ENCODE measurements at regions not wholly inside any gene's neighbourhood (a gene's known extent, or its start where the extent isn't known, plus 50 kb on each side); places are given as distances from the start of the nearest gene placed in this dataset.
"Not testable (repeated sequence)": the region's sequence is repeated elsewhere in the genome, so short reads cannot be mapped to it uniquely, and the experiment has no call there.

GRCh38 chr16:46396131-46396882 is 224.9 kb downstream of the SHCBP1 start:
- not testable (repeated sequence) for H3K9ac ChIP-seq (ENCODE audit: low read depth, low read length); H3K27ac ChIP-seq (ENCODE audit: low read length); H3K36me3 ChIP-seq (ENCODE audit: insufficient read depth, low read depth, low read length); H3K27me3 ChIP-seq (ENCODE audit: insufficient read depth, low read length); H3K4me3 ChIP-seq (ENCODE audit: low read length); H3K4me1 ChIP-seq (ENCODE audit: insufficient read depth, low read length)
- H3K9me3 ChIP-seq (ENCODE audit: insufficient read depth, low read depth, low read length) = peaks cover 16% of the 10 kb centered on the region

- H3K4me1 ChIP-seq (ENCODE audit: insufficient read depth, low read length); H3K27me3 ChIP-seq (ENCODE audit: insufficient read depth, low read length); H3K4me3 ChIP-seq (ENCODE audit: low read length); H3K27ac ChIP-seq (ENCODE audit: low read length); H3K9ac ChIP-seq (ENCODE audit: low read depth, low read length); H3K36me3 ChIP-seq (ENCODE audit: insufficient read depth, low read depth, low read length): not testable (repeated sequence)
- H3K9me3 ChIP-seq (ENCODE audit: insufficient read depth, low read depth, low read length) = peaks cover 16% of the 10 kb centered on the region
Measured at GRCh38 chr16:46395391-46395921, 225.7 kb downstream of the SHCBP1 start.

DNA sequence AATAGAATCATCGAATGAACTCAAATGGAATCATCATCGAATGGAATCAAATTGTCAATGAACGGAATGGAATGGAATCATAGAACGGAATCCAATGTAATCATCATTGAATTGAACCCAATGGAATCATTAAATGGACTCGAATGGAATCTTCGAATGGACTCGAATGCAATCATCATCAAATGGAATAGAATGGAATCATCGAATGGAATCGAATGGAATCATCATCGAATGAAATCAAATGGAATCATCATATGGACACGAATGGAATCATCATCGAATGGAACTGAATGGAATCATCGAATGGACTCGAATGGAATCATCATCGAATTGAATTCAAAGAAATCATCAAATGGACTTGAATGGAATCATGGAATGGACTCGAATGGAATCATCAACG is 226.2 kb downstream of the SHCBP1 start:
- not testable (repeated sequence) for H3K27me3 ChIP-seq (ENCODE audit: insufficient read depth, low read length); H3K4me3 ChIP-seq (ENCODE audit: low read length); H3K36me3 ChIP-seq (ENCODE audit: insufficient read depth, low read depth, low read length); H3K9ac ChIP-seq (ENCODE audit: low read depth, low read length); H3K4me1 ChIP-seq (ENCODE audit: insufficient read depth, low read length); H3K27ac ChIP-seq (ENCODE audit: low read length)
- peaks cover 16% of the 10 kb centered on the region for H3K9me3 ChIP-seq (ENCODE audit: insufficient read depth, low read depth, low read length)

GRCh38 chr16:46394149-46394548 is 227.0 kb downstream of the SHCBP1 start:
- H3K27me3 ChIP-seq (ENCODE audit: insufficient read depth, low read length); H3K27ac ChIP-seq (ENCODE audit: low read length); H3K4me3 ChIP-seq (ENCODE audit: low read length); H3K36me3 ChIP-seq (ENCODE audit: insufficient read depth, low read depth, low read length); H3K4me1 ChIP-seq (ENCODE audit: insufficient read depth, low read length); H3K9ac ChIP-seq (ENCODE audit: low read depth, low read length): not testable (repeated sequence)
- H3K9me3 ChIP-seq (ENCODE audit: insufficient read depth, low read depth, low read length) = peaks cover 22% of the 10 kb centered on the region

- H3K4me3 ChIP-seq (ENCODE audit: low read length); H3K27ac ChIP-seq (ENCODE audit: low read length); H3K9ac ChIP-seq (ENCODE audit: low read depth, low read length); H3K27me3 ChIP-seq (ENCODE audit: insufficient read depth, low read length); H3K36me3 ChIP-seq (ENCODE audit: insufficient read depth, low read depth, low read length); H3K4me1 ChIP-seq (ENCODE audit: insufficient read depth, low read length): not testable (repeated sequence)
- peaks cover 23% of the 10 kb centered on the region for H3K9me3 ChIP-seq (ENCODE audit: insufficient read depth, low read depth, low read length)
Measured at GRCh38 chr16:46392930-46393722, 228.1 kb downstream of the SHCBP1 start.

GRCh38 chr16:46390660-46391462 is 230.3 kb downstream of the SHCBP1 start:
- not testable (repeated sequence) for H3K9ac ChIP-seq (ENCODE audit: low read depth, low read length); H3K36me3 ChIP-seq (ENCODE audit: insufficient read depth, low read depth, low read length); H3K27me3 ChIP-seq (ENCODE audit: insufficient read depth, low read length); H3K27ac ChIP-seq (ENCODE audit: low read length); H3K4me3 ChIP-seq (ENCODE audit: low read length); H3K4me1 ChIP-seq (ENCODE audit: insufficient read depth, low read length)
- H3K9me3 ChIP-seq (ENCODE audit: insufficient read depth, low read depth, low read length) = peaks cover 19% of the 10 kb centered on the region

GRCh38 chr16:46389561-46390041 is 231.6 kb downstream of the SHCBP1 start:
- H3K27ac ChIP-seq (ENCODE audit: low read length); H3K36me3 ChIP-seq (ENCODE audit: insufficient read depth, low read depth, low read length); H3K27me3 ChIP-seq (ENCODE audit: insufficient read depth, low read length); H3K4me1 ChIP-seq (ENCODE audit: insufficient read depth, low read length); H3K4me3 ChIP-seq (ENCODE audit: low read length); H3K9ac ChIP-seq (ENCODE audit: low read depth, low read length): not testable (repeated sequence)
- H3K9me3 ChIP-seq (ENCODE audit: insufficient read depth, low read depth, low read length) = peaks cover 16% of the 10 kb centered on the region

GRCh38 chr16:46388939-46389491 is 232.2 kb downstream of the SHCBP1 start:
- not testable (repeated sequence) for H3K27me3 ChIP-seq (ENCODE audit: insufficient read depth, low read length); H3K36me3 ChIP-seq (ENCODE audit: insufficient read depth, low read depth, low read length); H3K4me3 ChIP-seq (ENCODE audit: low read length); H3K9ac ChIP-seq (ENCODE audit: low read depth, low read length); H3K27ac ChIP-seq (ENCODE audit: low read length); H3K4me1 ChIP-seq (ENCODE audit: insufficient read depth, low read length)
- H3K9me3 ChIP-seq (ENCODE audit: insufficient read depth, low read depth, low read length) = peaks cover 21% of the 10 kb centered on the region

DNA sequence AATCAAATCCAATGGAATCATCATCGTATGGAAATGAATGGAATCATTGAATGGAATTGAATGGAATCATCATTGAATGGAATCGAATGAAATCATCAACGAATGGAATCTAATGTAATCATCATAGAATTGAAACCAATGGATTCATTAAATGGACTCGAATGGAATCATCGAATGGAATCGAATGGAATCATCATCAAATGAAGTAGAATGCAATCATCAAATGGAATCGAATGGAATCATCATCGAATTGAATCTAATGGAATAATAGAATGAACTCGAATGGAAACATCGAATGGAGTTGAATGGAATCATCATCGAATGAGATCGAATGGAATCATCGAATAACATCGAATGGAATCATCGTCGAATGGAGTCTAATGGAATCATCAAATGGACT is 232.8 kb downstream of the SHCBP1 start:
- not testable (repeated sequence) for H3K27ac ChIP-seq (ENCODE audit: low read length); H3K4me1 ChIP-seq (ENCODE audit: insufficient read depth, low read length); H3K36me3 ChIP-seq (ENCODE audit: insufficient read depth, low read depth, low read length); H3K9ac ChIP-seq (ENCODE audit: low read depth, low read length); H3K27me3 ChIP-seq (ENCODE audit: insufficient read depth, low read length); H3K4me3 ChIP-seq (ENCODE audit: low read length)
- H3K9me3 ChIP-seq (ENCODE audit: insufficient read depth, low read depth, low read length) = peaks cover 25% of the 10 kb centered on the region

GRCh38 chr16:46387720-46388119 is 233.5 kb downstream of the SHCBP1 start:
- H3K27ac ChIP-seq (ENCODE audit: low read length); H3K36me3 ChIP-seq (ENCODE audit: insufficient read depth, low read depth, low read length); H3K4me1 ChIP-seq (ENCODE audit: insufficient read depth, low read length); H3K9ac ChIP-seq (ENCODE audit: low read depth, low read length); H3K27me3 ChIP-seq (ENCODE audit: insufficient read depth, low read length); H3K4me3 ChIP-seq (ENCODE audit: low read length): not testable (repeated sequence)
- peaks cover 22% of the 10 kb centered on the region for H3K9me3 ChIP-seq (ENCODE audit: insufficient read depth, low read depth, low read length)

DNA sequence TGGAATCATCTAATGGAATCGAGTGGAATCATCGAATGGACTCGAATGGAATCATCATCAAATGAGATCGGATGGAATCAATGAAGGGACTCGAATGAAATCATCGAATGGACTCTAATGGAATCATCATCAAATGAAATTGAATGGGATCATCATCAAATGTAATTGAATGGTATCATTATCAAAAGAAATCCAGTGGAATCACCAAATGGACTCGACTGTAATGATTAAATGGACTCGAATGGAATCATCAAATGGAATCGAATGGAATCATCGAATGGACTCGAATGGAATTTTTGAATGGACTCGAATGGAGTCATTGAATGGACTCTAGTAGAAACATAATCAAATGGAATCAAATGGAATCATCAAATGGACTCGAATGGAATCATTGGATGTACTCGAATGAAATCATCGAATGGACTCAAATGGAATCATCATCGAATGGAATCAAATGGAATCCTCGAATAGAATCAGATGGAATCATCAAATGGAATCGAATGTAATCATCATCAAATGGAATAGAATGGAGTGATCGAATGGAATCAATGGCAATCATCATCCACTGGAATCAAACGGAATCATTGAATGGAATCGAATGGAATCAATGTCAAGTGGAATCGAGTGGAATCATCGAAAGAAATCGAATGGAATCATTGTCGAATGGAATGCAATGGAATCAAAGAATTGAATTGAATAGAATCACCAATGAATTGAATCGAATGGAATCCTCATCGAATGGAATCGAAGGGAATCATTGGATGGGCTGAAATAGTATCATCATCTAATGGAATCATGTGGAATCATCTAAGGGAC is 234.2 kb downstream of the SHCBP1 start:
- H3K27ac ChIP-seq (ENCODE audit: low read length); H3K27me3 ChIP-seq (ENCODE audit: insufficient read depth, low read length); H3K9ac ChIP-seq (ENCODE audit: low read depth, low read length); H3K4me1 ChIP-seq (ENCODE audit: insufficient read depth, low read length); H3K36me3 ChIP-seq (ENCODE audit: insufficient read depth, low read depth, low read length); H3K4me3 ChIP-seq (ENCODE audit: low read length): not testable (repeated sequence)
- peaks cover 27% of the 10 kb centered on the region for H3K9me3 ChIP-seq (ENCODE audit: insufficient read depth, low read depth, low read length)

All from iPS-20b (cell line).